IMR-90 (cell line): ENCODE measurements at regions not wholly inside any gene's neighbourhood (a gene's known extent, or its start where the extent isn't known, plus 50 kb on each side); places are given as distances from the start of the nearest gene placed in this dataset.

ENCODE experiments used
- ATAC-seq: fragments of 200-7000 bp; cut with Tn5 transposase; 2 replicates; pipeline ENCODE4 v1.9.1; 2020; ENCODE audit warnings: low read depth, mild to moderate bottlenecking, moderate library complexity
- BruUV-seq: library from RNA; stranded (reverse); fragments of 400-500 nt; replicated peaks from 2 replicates; lab custom pipeline; 2021; lab: Mats Ljungman, UMichigan
- CTCF ChIA-PET: fragments of 300-600 bp; formaldehyde crosslinking; extraction: SDS; loops from one replicate; lab custom pipeline; 2021; ENCODE audit warnings: antibody characterized with exemption; lab: Yijun Ruan, JAX
- POLR2A ChIA-PET: fragments of 300-600 bp; sonication (Branson Sonifier 250); formaldehyde crosslinking; loops from one replicate; lab custom pipeline; 2022; ENCODE audit warnings: antibody characterized with exemption; ENCODE audit not compliant: unreplicated experiment; lab: Charles Lee
- DNase-seq: peaks from one replicate; pipeline ENCODE4 v3.0.0; 2013
- H2AFZ ChIP-seq: replicated peaks from 2 replicates; pipeline ENCODE3; 2013; ENCODE audit warnings: low read length, mild to moderate bottlenecking; ENCODE audit not compliant: poor library complexity
- H2AK5ac ChIP-seq: 2 replicates; pipeline ENCODE4 v1.6.1; 2013; ENCODE audit warnings: low read depth, low read length, inconsistent platforms
- H2AK9ac ChIP-seq: replicated peaks from 2 replicates; pipeline ENCODE3; 2013; ENCODE audit warnings: mild to moderate bottlenecking, low read depth, low read length, moderate library complexity; ENCODE audit not compliant: poor library complexity
- H2BK120ac ChIP-seq: 2 replicates; pipeline ENCODE4 v1.6.1; 2013; ENCODE audit warnings: low read depth, low read length, inconsistent platforms
- H2BK15ac ChIP-seq: 3 replicates; pipeline ENCODE4 v1.6.1; 2013; ENCODE audit warnings: low read depth, low read length, inconsistent platforms
- H2BK20ac ChIP-seq: 2 replicates; pipeline ENCODE4 v1.6.1; 2013; ENCODE audit warnings: low read depth, mild to moderate bottlenecking, inconsistent platforms, low read length, moderate library complexity
- H2BK5ac ChIP-seq: 2 replicates; pipeline ENCODE4 v1.6.1; 2013; ENCODE audit warnings: mild to moderate bottlenecking, low read depth, low read length, inconsistent platforms; ENCODE audit not compliant: poor library complexity, severe bottlenecking
- H3K14ac ChIP-seq: replicated peaks from 2 replicates; pipeline ENCODE4 v1.6.1; 2013; ENCODE audit warnings: low read depth, low read length, inconsistent platforms
- H3K18ac ChIP-seq: 2 replicates; pipeline ENCODE4 v1.6.1; 2013; ENCODE audit warnings: low read depth, low read length, control low read depth
- H3K23ac ChIP-seq: 2 replicates; pipeline ENCODE4 v1.6.1; 2013; ENCODE audit warnings: low read depth, low read length, inconsistent platforms
- H3K27ac ChIP-seq: 2 replicates; pipeline ENCODE4 v1.5.1; 2013; ENCODE audit warnings: mild to moderate bottlenecking, control low read depth, low read length; ENCODE audit not compliant: insufficient read depth
- H3K27me3 ChIP-seq: 2 replicates; pipeline ENCODE4 v1.6.1; 2013; ENCODE audit warnings: low read length; ENCODE audit not compliant: control insufficient read depth, insufficient read depth
- H3K36me3 ChIP-seq: 2 replicates; pipeline ENCODE4 v1.6.1; 2013; ENCODE audit warnings: low read length, mixed read lengths; ENCODE audit not compliant: control insufficient read depth, insufficient read depth
- H3K4ac ChIP-seq: 2 replicates; pipeline ENCODE4 v1.6.1; 2013; ENCODE audit warnings: low read depth, low read length, inconsistent platforms
- H3K4me1 ChIP-seq: 2 replicates; pipeline ENCODE4 v1.6.1; 2013; ENCODE audit warnings: low read length, mixed read lengths; ENCODE audit not compliant: control insufficient read depth, insufficient read depth
- H3K4me2 ChIP-seq: 2 replicates; pipeline ENCODE4 v1.6.1; 2013; ENCODE audit warnings: low read depth, mild to moderate bottlenecking, control low read depth, low read length, moderate library complexity
- H3K4me3 ChIP-seq: 2 replicates; pipeline ENCODE4 v1.5.1; 2013; ENCODE audit warnings: low read depth, mild to moderate bottlenecking, control low read depth, low read length, moderate library complexity; ENCODE audit not compliant: insufficient read depth
- H3K56ac ChIP-seq: 2 replicates; pipeline ENCODE4 v1.6.1; 2013; ENCODE audit warnings: low read length, inconsistent platforms; ENCODE audit not compliant: insufficient read depth; ENCODE audit errors: extremely low read depth
- H3K79me1 ChIP-seq, 2 experiments: 2 replicates each; pipeline ENCODE4 v1.6.1; 2013; ENCODE audit warnings: low read length in 2 of 2, inconsistent platforms in 1 of 2, low read depth in 1 of 2
- H3K9ac ChIP-seq: 2 replicates; pipeline ENCODE4 v1.6.1; 2013; ENCODE audit warnings: low read depth, low read length, control low read depth
- H3K9me1 ChIP-seq: 2 replicates; pipeline ENCODE4 v1.6.1; 2013; ENCODE audit warnings: low read length, inconsistent platforms; ENCODE audit not compliant: insufficient read depth
- H3K9me3 ChIP-seq: 2 replicates; pipeline ENCODE4 v1.6.1; 2013; ENCODE audit warnings: low read length; ENCODE audit not compliant: control insufficient read depth, insufficient read depth
- H4K20me1 ChIP-seq: 2 replicates; pipeline ENCODE4 v1.6.1; 2013; ENCODE audit warnings: low read length, inconsistent platforms; ENCODE audit not compliant: insufficient read depth
- H4K5ac ChIP-seq: 2 replicates; pipeline ENCODE4 v1.6.1; 2013; ENCODE audit warnings: mild to moderate bottlenecking, low read depth, low read length, control low read depth
- H4K8ac ChIP-seq, 2 experiments: 2 replicates each; pipeline ENCODE4 v1.6.1; 2013; ENCODE audit warnings: low read depth in 2 of 2, low read length in 2 of 2, control low read depth in 1 of 2, inconsistent platforms in 1 of 2
- H4K91ac ChIP-seq: 2 replicates; pipeline ENCODE4 v1.6.1; 2013; ENCODE audit warnings: low read depth, low read length, inconsistent platforms; ENCODE audit not compliant: insufficient read depth
- BHLHE40 ChIP-seq: fragments of 150-350 bp; IDR thresholded peaks from 2 replicates; pipeline ENCODE4 v1.6.1; 2016; ENCODE audit warnings: mild to moderate bottlenecking, low read depth, low read length
- CEBPB ChIP-seq: IDR thresholded peaks from 2 replicates; pipeline ENCODE4 v1.6.1; 2012; ENCODE audit warnings: low read depth, low read length, improper control_type of control experiment
- CHD1 ChIP-seq: IDR thresholded peaks from 2 replicates; pipeline ENCODE4 v1.6.1; 2012; ENCODE audit warnings: low read depth, low read length, improper control_type of control experiment
- ELK1 ChIP-seq: fragments of 150-350 bp; IDR thresholded peaks from 2 replicates; pipeline ENCODE4 v1.6.1; 2016; ENCODE audit warnings: low read depth, mild to moderate bottlenecking, low read length, moderate library complexity, borderline replicate concordance
- FOS ChIP-seq: fragments of 150-350 bp; IDR thresholded peaks from 2 replicates; pipeline ENCODE4 v1.6.1; 2016; ENCODE audit warnings: low read depth, low read length
- MAFK ChIP-seq: IDR thresholded peaks from 2 replicates; pipeline ENCODE4 v1.6.1; 2012; ENCODE audit warnings: low read depth, low read length, improper control_type of control experiment
- MAZ ChIP-seq: IDR thresholded peaks from 2 replicates; pipeline ENCODE4 v1.6.1; 2012; ENCODE audit warnings: low read depth, mild to moderate bottlenecking, low read length, improper control_type of control experiment, moderate library complexity, borderline replicate concordance
- MXI1 ChIP-seq: IDR thresholded peaks from 2 replicates; pipeline ENCODE4 v1.6.1; 2012; ENCODE audit warnings: low read depth, mild to moderate bottlenecking, low read length, moderate library complexity, borderline replicate concordance
- NFE2L2 ChIP-seq: fragments of 150-350 bp; IDR thresholded peaks from 2 replicates; pipeline ENCODE4 v1.6.1; 2016; ENCODE audit warnings: low read depth, mild to moderate bottlenecking, low read length
- RAD21 ChIP-seq: IDR thresholded peaks from 2 replicates; pipeline ENCODE4 v1.6.1; 2012; ENCODE audit warnings: low read length, improper control_type of control experiment
- RCOR1 ChIP-seq: IDR thresholded peaks from 2 replicates; pipeline ENCODE4 v1.6.1; 2012; ENCODE audit warnings: mild to moderate bottlenecking, low read length, improper control_type of control experiment; ENCODE audit not compliant: insufficient replicate concordance
- WGBS, 2 experiments: methylation state at CpG; one replicate each; pipeline versions ENCODE4 v1.1.5 to v1.1.7; 2013; ENCODE audit warnings: missing lambda C conversion rate in 2 of 2; ENCODE audit not compliant: insufficient read length in 1 of 2; ENCODE audit errors: extremely low coverage in 2 of 2; 5-methylcytosine and 5-hydroxymethylcytosine counted together
- dilution Hi-C: fragments of 300-500 bp; cut with HindIII; formaldehyde crosslinking; loops from one replicate; pipeline ENCODE4 v1.14.3; 2018; ENCODE audit warnings: low sequenced_read_pairs; ENCODE audit not compliant: unreplicated experiment
- in situ Hi-C: fragments of 300-500 bp; cut with MboI; formaldehyde crosslinking; loops from 3 replicates; pipeline ENCODE4 v1.14.3; 2019; ENCODE audit warnings: low sequenced_read_pairs, inconsistent platforms, mixed read lengths
- intact Hi-C: fragments of 100-400 bp; cut with micrococcal nuclease; formaldehyde crosslinking; loops from 2 replicates; pipeline ENCODE4 v1.10.0; 2022

DNA sequence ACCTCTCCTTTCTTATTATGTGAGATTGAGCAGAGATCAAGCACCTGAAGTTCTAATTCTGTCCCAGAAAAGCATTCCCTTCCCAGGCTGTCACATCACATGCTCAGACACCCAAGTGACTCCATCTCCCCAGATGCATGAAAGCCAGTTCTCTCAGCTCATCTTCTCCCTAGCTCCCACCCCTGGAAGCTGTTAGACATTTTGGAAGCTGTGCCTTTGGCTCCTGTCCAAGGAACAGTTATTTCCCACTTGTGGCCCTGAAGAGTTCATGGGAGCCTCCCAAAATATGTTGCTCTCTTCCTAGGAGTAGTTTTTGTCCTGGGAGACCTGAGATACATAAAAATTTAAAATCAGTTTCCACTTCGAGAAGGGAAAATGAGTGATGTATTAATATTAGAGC lies 161.4 kb upstream of the GAS1 start:
- H3K4me1 ChIP-seq, result peaks cover 15% of the 10 kb centered on the region
- dilution Hi-C loops, result no loop called here
- no TSS peak for BruUV-seq
- no peak overlapping the region for H2BK15ac ChIP-seq
- TF ChIP-seq RCOR1 (no peak), MXI1 (no peak), MAFK (no peak), CEBPB (no peak), FOS (no peak), MAZ (no peak), RAD21 (no peak), CHD1 (no peak), ELK1 (no peak), BHLHE40 (no peak), NFE2L2 (no peak)
- no peaks in the 10 kb centered on the region for H3K36me3 ChIP-seq
- no peaks in the 10 kb centered on the region for H3K79me1 ChIP-seq
- no peak overlapping the region for H2AK5ac ChIP-seq
- peak overlapping the region; percentile 80 for H2BK20ac ChIP-seq
- peaks cover 3% of the 10 kb centered on the region for H3K9me3 ChIP-seq
- no peak overlapping the region for H3K14ac ChIP-seq
- H3K18ac ChIP-seq, result peak overlapping the region; percentile 26
- ChIA-PET CTCF (no interaction called here), POLR2A (no interaction called here)
- no peak overlapping the region; the same call in 1 of the 2 replicates for H4K5ac ChIP-seq
- peak overlapping the region in 1 of 2 experiments; percentile 72; a peak in 2 of 4 replicates for H4K8ac ChIP-seq
- H3K27me3 ChIP-seq, result no peaks in the 10 kb centered on the region
- no peak for DNase-seq
- H3K9ac ChIP-seq, result no peak overlapping the region
- 0 out of 2 replicates have a peak overlapping the region, but pooled peaks have one; percentile 7 for H3K27ac ChIP-seq
- no peak for ATAC-seq
- intact Hi-C loops, result loop anchor here (5.0 kb wide), 2 partner anchors 126 to 161 kb away; partner anchors contain the start of gene GAS1
- no peak overlapping the region for H3K4me2 ChIP-seq
- no peak overlapping the region for H2AFZ ChIP-seq
- no peak overlapping the region for H2BK120ac ChIP-seq
- H2BK5ac ChIP-seq, result peak overlapping the region; percentile 95
- WGBS, 2 experiments, result no CpG with 5 or more reads among the region's 1 CpG
- no peak overlapping the region for H2AK9ac ChIP-seq
- H3K4ac ChIP-seq, result no peak overlapping the region; the same call in 1 of the 2 replicates
- no peak overlapping the region for H3K4me3 ChIP-seq
- no peak overlapping the region for H3K23ac ChIP-seq
- in situ Hi-C loops, result no loop called here
- 0 out of 2 replicates have a peak, but pooled peaks cover 6% of the 10 kb centered on the region for H3K9me1 ChIP-seq
- no peaks in the 10 kb centered on the region for H4K20me1 ChIP-seq
- no peak overlapping the region for H3K56ac ChIP-seq
- H4K91ac ChIP-seq, result no peak overlapping the region; the same call in 1 of the 2 replicates
